ENCODE measurements at regions not wholly inside any gene's neighbourhood (a gene's known extent, or its start where the extent isn't known, plus 50 kb on each side); places are given as distances from the start of the nearest gene placed in this dataset.

GRCh38 chr12:93261505-93262094 is 116.1 kb upstream of the NUDT4 start (continued):
- TF ChIP-seq ZBTB26 (tag by site-specific recombination; optimal IDR thresholded peaks at IDR 0.05), result no peak
- TF ChIP-seq ZNF16 (tag by site-specific recombination; IDR thresholded peaks at IDR 0.05; ENCODE audit: low read depth), result no peak
- TF ChIP-seq PRDM1 (tag by site-specific recombination; IDR thresholded peaks at IDR 0.05), result no peak
- no peak for TF ChIP-seq SP7 (tag by site-specific recombination; IDR thresholded peaks at IDR 0.05)
- TF ChIP-seq ZNF174 (tag by site-specific recombination; IDR thresholded peaks at IDR 0.05), result no peak
- no peak for TF ChIP-seq HIC1 (tag by site-specific recombination; IDR thresholded peaks at IDR 0.05)

DNA sequence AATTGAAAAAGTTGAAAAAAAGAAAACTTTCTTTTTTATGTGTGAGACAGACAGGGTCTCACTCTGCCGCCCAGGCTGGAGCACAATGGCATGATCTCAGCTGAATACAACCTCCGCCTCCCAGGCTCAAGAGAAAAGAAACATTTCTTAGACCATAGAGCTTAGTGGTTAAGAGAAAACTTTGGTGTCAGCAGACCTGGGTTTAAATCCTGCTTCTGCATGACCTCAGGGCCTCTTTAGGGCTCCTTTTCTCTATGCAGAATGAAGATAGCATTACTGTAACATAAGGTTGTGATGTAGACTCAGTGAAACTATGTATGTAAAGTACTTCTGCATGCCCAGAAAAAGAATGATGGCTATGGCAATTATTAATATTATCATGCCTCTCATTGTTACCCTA is 104.7 kb upstream of the NUDT4 start:
- Histone ChIP-seq H3K4me3 (ENCODE audit: low read depth, low read length) (no peak overlapping the region), H3K27ac (ENCODE audit: extremely low read depth, low read depth, low read length) (no peak overlapping the region), H3K36me3 (ENCODE audit: control insufficient read depth in 2 of 2, insufficient read depth in 1 of 2, low read length in 2 of 2) (no peaks in the 10 kb centered on the region), H3K9me3 (ENCODE audit: control insufficient read depth, insufficient read depth, low read depth, low read length) (no peaks in the 10 kb centered on the region), H3K4me1 (ENCODE audit: control insufficient read depth, insufficient read depth, low read length) (no peaks in the 10 kb centered on the region)
- CTCF ChIA-PET, result interaction anchor here (0.6 kb wide), 1 partner anchor 66 kb away, joined by 3 read pairs; no protein-coding TSS in a partner anchor
- POLR2A ChIA-PET, result no interaction called here
- no peak for TF ChIP-seq ZNF776 (tag by site-specific recombination; IDR thresholded peaks at IDR 0.05; ENCODE audit: borderline replicate concordance)
- TF ChIP-seq ZNF155 (tag by site-specific recombination; IDR thresholded peaks at IDR 0.05), result no peak
- TF ChIP-seq, protein P1, sequence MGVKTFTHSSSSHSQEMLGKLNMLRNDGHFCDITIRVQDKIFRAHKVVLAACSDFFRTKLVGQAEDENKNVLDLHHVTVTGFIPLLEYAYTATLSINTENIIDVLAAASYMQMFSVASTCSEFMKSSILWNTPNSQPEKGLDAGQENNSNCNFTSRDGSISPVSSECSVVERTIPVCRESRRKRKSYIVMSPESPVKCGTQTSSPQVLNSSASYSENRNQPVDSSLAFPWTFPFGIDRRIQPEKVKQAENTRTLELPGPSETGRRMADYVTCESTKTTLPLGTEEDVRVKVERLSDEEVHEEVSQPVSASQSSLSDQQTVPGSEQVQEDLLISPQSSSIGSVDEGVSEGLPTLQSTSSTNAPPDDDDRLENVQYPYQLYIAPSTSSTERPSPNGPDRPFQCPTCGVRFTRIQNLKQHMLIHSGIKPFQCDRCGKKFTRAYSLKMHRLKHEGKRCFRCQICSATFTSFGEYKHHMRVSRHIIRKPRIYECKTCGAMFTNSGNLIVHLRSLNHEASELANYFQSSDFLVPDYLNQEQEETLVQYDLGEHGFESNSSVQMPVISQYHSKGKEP (tag by site-specific recombination; IDR thresholded peaks at IDR 0.05), result no peak
- TF ChIP-seq ZNF843 (tag by site-specific recombination; IDR thresholded peaks at IDR 0.05), result no peak
- no peak for TF ChIP-seq ZIC2 (tag by site-specific recombination; IDR thresholded peaks at IDR 0.05)
- TF ChIP-seq, protein P2, sequence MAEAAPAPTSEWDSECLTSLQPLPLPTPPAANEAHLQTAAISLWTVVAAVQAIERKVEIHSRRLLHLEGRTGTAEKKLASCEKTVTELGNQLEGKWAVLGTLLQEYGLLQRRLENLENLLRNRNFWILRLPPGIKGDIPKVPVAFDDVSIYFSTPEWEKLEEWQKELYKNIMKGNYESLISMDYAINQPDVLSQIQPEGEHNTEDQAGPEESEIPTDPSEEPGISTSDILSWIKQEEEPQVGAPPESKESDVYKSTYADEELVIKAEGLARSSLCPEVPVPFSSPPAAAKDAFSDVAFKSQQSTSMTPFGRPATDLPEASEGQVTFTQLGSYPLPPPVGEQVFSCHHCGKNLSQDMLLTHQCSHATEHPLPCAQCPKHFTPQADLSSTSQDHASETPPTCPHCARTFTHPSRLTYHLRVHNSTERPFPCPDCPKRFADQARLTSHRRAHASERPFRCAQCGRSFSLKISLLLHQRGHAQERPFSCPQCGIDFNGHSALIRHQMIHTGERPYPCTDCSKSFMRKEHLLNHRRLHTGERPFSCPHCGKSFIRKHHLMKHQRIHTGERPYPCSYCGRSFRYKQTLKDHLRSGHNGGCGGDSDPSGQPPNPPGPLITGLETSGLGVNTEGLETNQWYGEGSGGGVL (tag by site-specific recombination; IDR thresholded peaks at IDR 0.05), result no peak
- no peak for TF ChIP-seq ZNF792 (tag by site-specific recombination; IDR thresholded peaks at IDR 0.05)
- TF ChIP-seq ZNF624 (tag by site-specific recombination; IDR thresholded peaks at IDR 0.05), result no peak
- TF ChIP-seq, protein P3, sequence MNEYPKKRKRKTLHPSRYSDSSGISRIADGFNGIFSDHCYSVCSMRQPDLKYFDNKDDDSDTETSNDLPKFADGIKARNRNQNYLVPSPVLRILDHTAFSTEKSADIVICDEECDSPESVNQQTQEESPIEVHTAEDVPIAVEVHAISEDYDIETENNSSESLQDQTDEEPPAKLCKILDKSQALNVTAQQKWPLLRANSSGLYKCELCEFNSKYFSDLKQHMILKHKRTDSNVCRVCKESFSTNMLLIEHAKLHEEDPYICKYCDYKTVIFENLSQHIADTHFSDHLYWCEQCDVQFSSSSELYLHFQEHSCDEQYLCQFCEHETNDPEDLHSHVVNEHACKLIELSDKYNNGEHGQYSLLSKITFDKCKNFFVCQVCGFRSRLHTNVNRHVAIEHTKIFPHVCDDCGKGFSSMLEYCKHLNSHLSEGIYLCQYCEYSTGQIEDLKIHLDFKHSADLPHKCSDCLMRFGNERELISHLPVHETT (tag by site-specific recombination; IDR thresholded peaks at IDR 0.05), result no peak

Measured in HEK293 (cell line).